ENCODE measurements at regions not wholly inside any gene's neighbourhood (a gene's known extent, or its start where the extent isn't known, plus 50 kb on each side); places are given as distances from the start of the nearest gene placed in this dataset.

DNA sequence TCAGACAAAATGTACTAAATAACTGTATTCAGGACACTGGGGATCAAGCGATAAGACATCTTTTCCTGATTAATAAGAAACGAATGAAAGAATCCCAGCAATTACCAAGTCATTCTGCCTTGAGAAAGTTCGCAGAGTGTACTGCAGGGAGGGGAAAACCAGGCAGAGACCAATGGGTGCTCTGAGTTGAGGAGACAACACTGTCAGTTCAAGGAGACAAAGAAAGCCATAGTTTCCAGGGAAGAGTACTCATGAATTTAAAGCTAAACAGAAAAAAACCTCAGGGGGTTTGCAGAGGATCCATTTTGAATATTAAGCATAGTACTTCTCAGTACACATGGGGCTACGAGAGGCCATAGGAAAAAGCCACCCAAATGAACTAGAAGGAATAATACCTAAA, 573.0 kb downstream of the KCTD8 start:
- H3K9me3 ChIP-seq (ENCODE audit: control insufficient read depth, low read length): peaks cover 3% of the 10 kb centered on the region
- no peak for DNase-seq
- Mint-ChIP-seq H3K27me3 (ENCODE audit: insufficient read depth) (no peaks in the 10 kb centered on the region), H3K4me3 (no peak overlapping the region), H3K4me1 (peaks cover 4% of the 10 kb centered on the region), H3K27ac (no peak overlapping the region), H3K36me3 (ENCODE audit: low read depth) (no peaks in the 10 kb centered on the region), H3K9me3 (peaks cover 11% of the 10 kb centered on the region)
- H3K9ac ChIP-seq (ENCODE audit: extremely low read depth, low read length, poor library complexity, severe bottlenecking): no peak overlapping the region
- TF ChIP-seq, protein P1, sequence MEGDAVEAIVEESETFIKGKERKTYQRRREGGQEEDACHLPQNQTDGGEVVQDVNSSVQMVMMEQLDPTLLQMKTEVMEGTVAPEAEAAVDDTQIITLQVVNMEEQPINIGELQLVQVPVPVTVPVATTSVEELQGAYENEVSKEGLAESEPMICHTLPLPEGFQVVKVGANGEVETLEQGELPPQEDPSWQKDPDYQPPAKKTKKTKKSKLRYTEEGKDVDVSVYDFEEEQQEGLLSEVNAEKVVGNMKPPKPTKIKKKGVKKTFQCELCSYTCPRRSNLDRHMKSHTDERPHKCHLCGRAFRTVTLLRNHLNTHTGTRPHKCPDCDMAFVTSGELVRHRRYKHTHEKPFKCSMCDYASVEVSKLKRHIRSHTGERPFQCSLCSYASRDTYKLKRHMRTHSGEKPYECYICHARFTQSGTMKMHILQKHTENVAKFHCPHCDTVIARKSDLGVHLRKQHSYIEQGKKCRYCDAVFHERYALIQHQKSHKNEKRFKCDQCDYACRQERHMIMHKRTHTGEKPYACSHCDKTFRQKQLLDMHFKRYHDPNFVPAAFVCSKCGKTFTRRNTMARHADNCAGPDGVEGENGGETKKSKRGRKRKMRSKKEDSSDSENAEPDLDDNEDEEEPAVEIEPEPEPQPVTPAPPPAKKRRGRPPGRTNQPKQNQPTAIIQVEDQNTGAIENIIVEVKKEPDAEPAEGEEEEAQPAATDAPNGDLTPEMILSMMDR (conservative IDR thresholded peaks at IDR 0.05): no peak
- H3K27me3 ChIP-seq (ENCODE audit: control insufficient read depth, insufficient read depth, low read length, poor library complexity, severe bottlenecking): no peaks in the 10 kb centered on the region
- no peaks in the 10 kb centered on the region for H3K4me1 ChIP-seq (ENCODE audit: control insufficient read depth, insufficient read depth, low read length)
- WGBS, 2 experiments (ENCODE audit: insufficient coverage in 1 of 2, insufficient read length in 1 of 2): 79 to 80% methylated on average over 3 to 4 of the region's 4 CpGs
- no peak overlapping the region for H3K4me3 ChIP-seq (ENCODE audit: low read length)
- H3K36me3 ChIP-seq (ENCODE audit: control insufficient read depth, insufficient read depth, low read length): no peaks in the 10 kb centered on the region
- H3K27ac ChIP-seq (ENCODE audit: low read depth, low read length): no peak overlapping the region

DNA sequence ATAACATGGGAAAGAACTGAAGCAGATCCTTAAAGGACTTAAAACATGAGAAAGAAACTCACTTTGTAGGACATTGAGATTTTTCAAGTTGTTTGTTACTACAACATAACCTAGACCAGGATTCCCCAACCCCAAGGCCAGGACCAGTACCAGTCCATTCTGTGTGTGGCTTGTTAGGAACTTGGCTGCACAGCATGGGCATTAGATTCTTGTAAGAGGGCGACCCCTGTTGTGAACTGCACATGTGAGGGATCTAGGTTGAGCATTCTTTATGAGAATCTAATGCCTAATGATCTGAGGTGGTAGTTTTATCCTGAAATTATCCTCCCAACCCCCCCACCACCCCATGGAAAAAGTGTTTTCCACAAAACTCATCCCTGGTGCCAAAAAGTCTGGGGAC, 566.1 kb downstream of the KCTD8 start:
- no peaks in the 10 kb centered on the region for H3K27me3 Mint-ChIP-seq (ENCODE audit: insufficient read depth)
- H3K27me3 ChIP-seq (ENCODE audit: control insufficient read depth, insufficient read depth, low read length, poor library complexity, severe bottlenecking): no peaks in the 10 kb centered on the region
- no peak overlapping the region for H3K27ac ChIP-seq (ENCODE audit: low read depth, low read length)
- H3K36me3 ChIP-seq (ENCODE audit: control insufficient read depth, insufficient read depth, low read length): no peaks in the 10 kb centered on the region
- no peak overlapping the region for H3K27ac Mint-ChIP-seq
- H3K9me3 ChIP-seq (ENCODE audit: control insufficient read depth, low read length): no peaks in the 10 kb centered on the region
- no peak overlapping the region for H3K4me3 ChIP-seq (ENCODE audit: low read length)
- peaks cover 4% of the 10 kb centered on the region for H3K9me3 Mint-ChIP-seq
- H3K4me1 ChIP-seq (ENCODE audit: control insufficient read depth, insufficient read depth, low read length): no peaks in the 10 kb centered on the region
- H3K36me3 Mint-ChIP-seq (ENCODE audit: low read depth): no peaks in the 10 kb centered on the region
- no peak for DNase-seq
- TF ChIP-seq, protein P1 (conservative IDR thresholded peaks at IDR 0.05): no peak
- no peak overlapping the region for H3K4me3 Mint-ChIP-seq
- WGBS, 2 experiments (ENCODE audit: insufficient coverage in 1 of 2, insufficient read length in 1 of 2): 100% methylated on average over 1 of the region's 1 CpG; no CpG with 5 or more reads in 1 of the 2 experiments
- H3K4me1 Mint-ChIP-seq: no peaks in the 10 kb centered on the region
- no peak overlapping the region for H3K9ac ChIP-seq (ENCODE audit: extremely low read depth, low read length, poor library complexity, severe bottlenecking)

DNA sequence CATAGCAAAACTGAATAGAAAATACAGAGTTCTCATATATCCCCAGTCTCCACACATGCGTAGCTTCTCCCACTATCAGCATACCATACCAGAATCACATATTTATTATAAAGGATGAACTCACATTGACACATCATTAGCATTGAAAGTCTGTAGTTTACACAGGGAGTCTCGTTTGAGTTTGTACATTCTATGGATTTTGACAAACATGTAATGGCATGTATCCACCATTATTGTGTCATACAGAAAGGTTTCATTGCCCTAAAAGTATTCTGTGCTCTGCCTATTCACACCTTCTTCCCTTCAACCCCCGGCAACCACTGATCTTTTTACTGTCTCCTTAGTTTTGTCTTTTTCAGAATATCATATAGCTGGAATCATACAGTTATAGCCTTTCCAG, 562.4 kb downstream of the KCTD8 start:
- H3K27me3 Mint-ChIP-seq (ENCODE audit: insufficient read depth): no peaks in the 10 kb centered on the region
- peaks cover 4% of the 10 kb centered on the region for H3K9me3 Mint-ChIP-seq
- H3K27ac Mint-ChIP-seq: no peak overlapping the region
- no peaks in the 10 kb centered on the region for H3K4me1 ChIP-seq (ENCODE audit: control insufficient read depth, insufficient read depth, low read length)
- H3K27ac ChIP-seq (ENCODE audit: low read depth, low read length): no peak overlapping the region
- no peaks in the 10 kb centered on the region for H3K36me3 ChIP-seq (ENCODE audit: control insufficient read depth, insufficient read depth, low read length)
- H3K4me3 Mint-ChIP-seq: no peak overlapping the region
- no peak overlapping the region for H3K4me3 ChIP-seq (ENCODE audit: low read length)
- no peak for DNase-seq
- TF ChIP-seq, protein P1 (conservative IDR thresholded peaks at IDR 0.05): no peak
- H3K9ac ChIP-seq (ENCODE audit: extremely low read depth, low read length, poor library complexity, severe bottlenecking): no peak overlapping the region
- H3K27me3 ChIP-seq (ENCODE audit: control insufficient read depth, insufficient read depth, low read length, poor library complexity, severe bottlenecking): no peaks in the 10 kb centered on the region
- H3K9me3 ChIP-seq (ENCODE audit: control insufficient read depth, low read length): no peaks in the 10 kb centered on the region
- no peaks in the 10 kb centered on the region for H3K4me1 Mint-ChIP-seq
- 97 to 100% methylated on average over 2 to 3 of the region's 3 CpGs for WGBS, 2 experiments (ENCODE audit: insufficient coverage in 1 of 2, insufficient read length in 1 of 2)
- H3K36me3 Mint-ChIP-seq (ENCODE audit: low read depth): no peaks in the 10 kb centered on the region

Measured in endodermal cell (in vitro differentiated cells).